ENCODE measurements at regions not wholly inside any gene's neighbourhood (a gene's known extent, or its start where the extent isn't known, plus 50 kb on each side); places are given as distances from the start of the nearest gene placed in this dataset.
"Not testable (repeated sequence)": the region's sequence is repeated elsewhere in the genome, so short reads cannot be mapped to it uniquely, and the experiment has no call there.

DNA sequence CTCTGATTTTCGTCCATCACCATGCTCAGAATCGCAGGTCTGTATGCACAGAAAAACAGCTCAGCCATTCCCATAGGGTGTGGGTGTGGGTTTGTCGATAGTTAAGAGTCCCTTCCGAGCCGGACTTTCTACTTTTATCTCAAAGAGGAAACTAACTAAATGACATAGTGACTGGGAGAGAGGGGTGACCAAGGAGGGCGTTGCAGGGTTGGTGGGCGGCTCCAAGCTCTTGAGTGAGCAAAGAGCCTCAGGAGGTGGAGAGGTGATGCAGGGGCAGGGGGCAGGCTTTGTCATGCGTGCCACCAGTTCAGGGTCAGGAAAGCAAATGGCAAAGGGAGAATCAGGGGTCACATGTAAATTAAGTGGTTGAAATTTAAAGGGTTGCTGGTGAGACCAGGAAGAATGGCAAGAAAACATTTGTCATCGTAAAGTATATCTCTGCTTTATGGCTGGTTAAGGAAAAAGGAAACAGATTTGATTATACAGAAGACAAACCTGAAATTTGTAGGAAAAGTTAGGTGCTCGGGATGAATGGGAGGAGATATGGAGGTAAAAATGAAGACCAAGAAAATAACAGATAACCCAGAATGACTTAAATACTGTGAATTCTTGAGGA is 249.0 kb downstream of the SETD4 start:
- H3K4me1 ChIP-seq (ENCODE audit: control insufficient read depth in 5 of 5, insufficient read depth in 5 of 5, low read length in 5 of 5) = no peaks in the 10 kb centered on the region
- TF ChIP-seq, protein P1, sequence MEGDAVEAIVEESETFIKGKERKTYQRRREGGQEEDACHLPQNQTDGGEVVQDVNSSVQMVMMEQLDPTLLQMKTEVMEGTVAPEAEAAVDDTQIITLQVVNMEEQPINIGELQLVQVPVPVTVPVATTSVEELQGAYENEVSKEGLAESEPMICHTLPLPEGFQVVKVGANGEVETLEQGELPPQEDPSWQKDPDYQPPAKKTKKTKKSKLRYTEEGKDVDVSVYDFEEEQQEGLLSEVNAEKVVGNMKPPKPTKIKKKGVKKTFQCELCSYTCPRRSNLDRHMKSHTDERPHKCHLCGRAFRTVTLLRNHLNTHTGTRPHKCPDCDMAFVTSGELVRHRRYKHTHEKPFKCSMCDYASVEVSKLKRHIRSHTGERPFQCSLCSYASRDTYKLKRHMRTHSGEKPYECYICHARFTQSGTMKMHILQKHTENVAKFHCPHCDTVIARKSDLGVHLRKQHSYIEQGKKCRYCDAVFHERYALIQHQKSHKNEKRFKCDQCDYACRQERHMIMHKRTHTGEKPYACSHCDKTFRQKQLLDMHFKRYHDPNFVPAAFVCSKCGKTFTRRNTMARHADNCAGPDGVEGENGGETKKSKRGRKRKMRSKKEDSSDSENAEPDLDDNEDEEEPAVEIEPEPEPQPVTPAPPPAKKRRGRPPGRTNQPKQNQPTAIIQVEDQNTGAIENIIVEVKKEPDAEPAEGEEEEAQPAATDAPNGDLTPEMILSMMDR (IDR thresholded peaks at IDR 0.05; ENCODE audit: control extremely low read depth, extremely low read depth) = no peak
- 82 to 85% methylated on average over 10 of the region's 10 CpGs for WGBS, 2 donors
- no peaks in the 10 kb centered on the region for H3K36me3 ChIP-seq (ENCODE audit: control insufficient read depth in 4 of 4, insufficient read depth in 4 of 4, low read length in 4 of 4)
- no peaks in the 10 kb centered on the region for H3K27me3 ChIP-seq (ENCODE audit: control insufficient read depth in 3 of 3, insufficient read depth in 3 of 3, low read length in 2 of 3)
- DNase-seq (no peak), ATAC-seq (ENCODE audit: insufficient read depth, low FRiP score) (no peak)
- peaks cover 0 to 2% (median 0%) of the 10 kb centered on the region in 4 donors for H3K9me3 ChIP-seq (ENCODE audit: control insufficient read depth in 4 of 4, insufficient read depth in 3 of 4, low read length in 3 of 4)
- no peak overlapping the region for H3K27ac ChIP-seq (ENCODE audit: low read depth in 1 of 2, low read length in 1 of 2)
- no peak overlapping the region for H3K4me3 ChIP-seq
- H3K9ac ChIP-seq (ENCODE audit: insufficient read depth in 1 of 2, low read length in 2 of 2) = no peak overlapping the region

DNA sequence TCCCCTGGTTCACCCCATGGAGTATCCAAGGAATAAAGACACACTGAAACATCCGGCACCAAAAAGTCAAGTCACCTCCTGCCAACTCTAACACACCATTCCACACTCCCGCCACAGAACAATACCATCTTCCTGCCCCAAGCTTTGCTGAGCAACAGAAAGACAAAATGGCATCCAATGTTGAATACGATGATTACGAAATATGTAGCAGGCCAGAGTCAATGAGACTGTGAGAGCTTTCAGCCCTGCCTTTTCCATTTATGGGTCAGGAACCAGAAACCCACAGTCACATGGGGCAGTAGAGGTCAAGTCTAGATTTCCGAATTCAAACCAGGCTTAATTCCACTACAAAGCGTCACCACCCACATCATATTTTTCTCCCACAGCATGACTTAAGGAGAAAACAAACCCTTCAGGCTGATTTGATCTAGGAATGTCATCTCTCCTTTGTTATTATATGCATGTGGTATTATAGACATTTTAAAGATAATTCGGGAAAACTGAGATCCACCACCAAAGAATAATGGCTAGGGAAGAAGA is 249.8 kb downstream of the SETD4 start:
- no peak overlapping the region for H3K27ac ChIP-seq (ENCODE audit: low read depth in 1 of 2, low read length in 1 of 2)
- WGBS, 2 donors = 76 to 83% methylated on average over 7 of the region's 7 CpGs
- no peaks in the 10 kb centered on the region for H3K4me1 ChIP-seq (ENCODE audit: control insufficient read depth in 5 of 5, insufficient read depth in 5 of 5, low read length in 5 of 5)
- peaks cover 0 to 2% (median 0%) of the 10 kb centered on the region in 4 donors for H3K9me3 ChIP-seq (ENCODE audit: control insufficient read depth in 4 of 4, insufficient read depth in 3 of 4, low read length in 3 of 4)
- DNase-seq = no peak
- no peaks in the 10 kb centered on the region for H3K36me3 ChIP-seq (ENCODE audit: control insufficient read depth in 4 of 4, insufficient read depth in 4 of 4, low read length in 4 of 4)
- ATAC-seq (ENCODE audit: insufficient read depth, low FRiP score) = no peak
- H3K27me3 ChIP-seq (ENCODE audit: control insufficient read depth in 3 of 3, insufficient read depth in 3 of 3, low read length in 2 of 3) = no peaks in the 10 kb centered on the region
- TF ChIP-seq, protein P1 (IDR thresholded peaks at IDR 0.05; ENCODE audit: control extremely low read depth, extremely low read depth) = no peak
- no peak overlapping the region for H3K4me3 ChIP-seq
- no peak overlapping the region for H3K9ac ChIP-seq (ENCODE audit: insufficient read depth in 1 of 2, low read length in 2 of 2)

DNA sequence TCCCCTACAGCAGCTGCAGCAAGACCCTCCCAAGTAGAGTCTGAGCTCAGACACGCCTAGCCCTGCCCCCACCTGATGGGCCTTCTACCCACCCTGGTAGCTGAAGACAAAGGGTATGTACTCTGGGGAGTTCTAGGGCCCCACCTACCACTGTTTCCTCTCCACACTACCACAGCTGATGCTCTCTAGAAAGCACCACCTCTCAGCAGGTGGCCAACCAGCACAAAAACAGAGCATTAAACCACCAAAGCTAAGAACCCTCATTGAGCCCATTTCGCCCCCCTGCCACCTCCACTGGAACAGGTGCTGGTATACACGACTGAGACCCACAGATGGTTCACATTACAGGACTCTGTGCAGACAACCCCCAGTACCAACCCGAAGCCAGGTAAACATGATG is 258.9 kb downstream of the SETD4 start:
- Histone ChIP-seq H3K4me1 (ENCODE audit: control insufficient read depth in 5 of 5, insufficient read depth in 5 of 5, low read length in 5 of 5) (peaks cover 0 to 10% (median 0%) of the 10 kb centered on the region in 5 donors), H3K27ac (ENCODE audit: low read depth in 1 of 2, low read length in 1 of 2) (no peak overlapping the region)

DNA sequence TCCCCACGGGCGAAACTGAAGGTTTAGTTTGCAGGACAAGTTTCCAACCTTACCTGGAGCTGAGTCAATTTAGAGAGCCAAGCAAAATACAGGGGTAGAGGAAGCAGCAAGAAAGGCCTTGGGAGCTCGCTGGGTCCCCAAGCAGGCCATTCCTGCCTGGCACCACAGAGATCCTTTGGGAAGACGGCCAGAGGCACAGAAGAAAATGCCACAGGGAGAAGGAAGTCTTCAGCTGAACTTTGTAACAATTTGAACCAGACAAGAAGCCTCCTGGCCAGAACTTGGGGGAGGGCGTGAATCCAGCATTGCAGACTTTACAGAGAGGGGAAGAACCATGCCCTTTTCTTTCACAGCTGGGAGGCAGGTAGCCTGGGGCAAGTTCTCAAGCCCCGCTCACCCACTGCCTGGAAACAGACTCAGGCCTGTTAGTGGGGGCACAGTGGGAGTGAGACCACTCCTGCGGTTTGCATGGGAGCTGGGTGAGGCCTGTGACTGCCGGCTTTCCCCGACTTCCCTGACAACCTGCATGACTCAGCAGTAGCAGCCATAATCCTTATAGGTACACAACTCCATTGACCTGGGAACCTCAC is 259.4 kb downstream of the SETD4 start:
- H3K27me3 ChIP-seq (ENCODE audit: control insufficient read depth in 3 of 3, insufficient read depth in 3 of 3, low read length in 2 of 3); H3K4me3 ChIP-seq; DNase-seq; H3K27ac ChIP-seq (ENCODE audit: low read depth in 1 of 2, low read length in 1 of 2); H3K36me3 ChIP-seq (ENCODE audit: control insufficient read depth in 4 of 4, insufficient read depth in 4 of 4, low read length in 4 of 4); H3K9me3 ChIP-seq (ENCODE audit: control insufficient read depth in 4 of 4, insufficient read depth in 3 of 4, low read length in 3 of 4); H3K9ac ChIP-seq (ENCODE audit: insufficient read depth in 1 of 2, low read length in 2 of 2); ATAC-seq (ENCODE audit: insufficient read depth, low FRiP score); H3K4me1 ChIP-seq (ENCODE audit: control insufficient read depth in 5 of 5, insufficient read depth in 5 of 5, low read length in 5 of 5): not testable (repeated sequence)
- whole genome bisulfite sequencing, 2 donors = 90 to 94% methylated on average over 9 of the region's 9 CpGs

More for the DNA sequence above, 258.9 kb downstream of the SETD4 start:
- Histone ChIP-seq H3K27me3 (ENCODE audit: control insufficient read depth in 3 of 3, insufficient read depth in 3 of 3, low read length in 2 of 3) (no peaks in the 10 kb centered on the region), H3K9me3 (ENCODE audit: control insufficient read depth in 4 of 4, insufficient read depth in 3 of 4, low read length in 3 of 4) (peaks cover 0 to 4% (median 0%) of the 10 kb centered on the region in 4 donors), H3K4me3 (no peak overlapping the region), H3K9ac (ENCODE audit: insufficient read depth in 1 of 2, low read length in 2 of 2) (no peak overlapping the region), H3K36me3 (ENCODE audit: control insufficient read depth in 4 of 4, insufficient read depth in 4 of 4, low read length in 4 of 4) (no peaks in the 10 kb centered on the region)
- ATAC-seq (ENCODE audit: insufficient read depth, low FRiP score) = no peak
- WGBS, 2 donors = 86 to 89% methylated on average over 4 of the region's 4 CpGs
- TF ChIP-seq, protein P1 (IDR thresholded peaks at IDR 0.05; ENCODE audit: control extremely low read depth, extremely low read depth) = no peak
- no peak for DNase-seq
